HCT116 (cell line): ENCODE measurements at regions not wholly inside any gene's neighbourhood (a gene's known extent, or its start where the extent isn't known, plus 50 kb on each side); places are given as distances from the start of the nearest gene placed in this dataset.
"Not testable (repeated sequence)": the region's sequence is repeated elsewhere in the genome, so short reads cannot be mapped to it uniquely, and the experiment has no call there.

Experiments
- ATAC-seq: fragments of 200-7000 bp; cut with Tn5 transposase; 2 replicates; pipeline ENCODE4 v1.9.1; 2020; ENCODE audit warnings: mild to moderate bottlenecking, moderate library complexity
- BruUV-seq: library from RNA; stranded (reverse); fragments of 400-500 nt; replicated peaks from 2 replicates; lab custom pipeline; 2021; lab: Mats Ljungman, UMichigan
- CTCF ChIA-PET: fragments of 300-600 bp; sonication (Branson Sonifier 250); formaldehyde crosslinking; loops from one replicate; lab custom pipeline; 2021; ENCODE audit warnings: antibody characterized with exemption; lab: Charles Lee
- POLR2A ChIA-PET: fragments of 300-600, 350-600 bp; sonication (Branson Sonifier 250); formaldehyde crosslinking; loops from one replicate; lab custom pipeline; 2021; ENCODE audit warnings: antibody characterized with exemption; lab: Charles Lee
- RAD21 ChIA-PET, 2 experiments: fragments of 300-600 bp; sonication (Branson Sonifier 250); formaldehyde crosslinking; loops; one replicate each; lab custom pipeline; 2023; ENCODE audit warnings: low total read pairs in 2 of 2; ENCODE audit not compliant: uncharacterized antibody in 2 of 2, unreplicated experiment in 2 of 2, low non-redundant PET in 1 of 2; lab: Charles Lee
- DNase-seq: peaks from one replicate; pipeline ENCODE4 v3.0.0-alpha.2; 2010; ENCODE audit warnings: low read depth, low spot score
- H2AFZ ChIP-seq: fragments of 200-600 bp; shearing (Covaris generic), sonication (generic); 2 replicates; pipeline ENCODE4 v1.6.1; 2017; ENCODE audit warnings: low read depth, mixed run types, mixed read lengths, antibody characterized with exemption, low read length; ENCODE audit not compliant: poor library complexity, severe bottlenecking
- H3K27ac ChIP-seq: 2 replicates; pipeline ENCODE4 v1.5.1; 2012; ENCODE audit warnings: low read depth, low read length
- H3K27me3 ChIP-seq: fragments of 200-600 bp; sonication (generic); 2 replicates; pipeline ENCODE4 v1.6.1; 2016; ENCODE audit warnings: mixed run types, low read length, mixed read lengths; ENCODE audit not compliant: insufficient read depth
- H3K36me3 ChIP-seq, 2 experiments: fragments of 200-500 bp in 1 of 2; fragments of 200-600 bp in 1 of 2; sonication (Bioruptor generic) in 1 of 2; sonication (generic) in 1 of 2; 2 replicates each; pipeline versions ENCODE4 v1.5.1 to v1.6.1; 2014 to 2016; ENCODE audit warnings: low read length in 2 of 2, inconsistent platforms in 1 of 2, mixed read lengths in 1 of 2, mixed run types in 1 of 2; ENCODE audit not compliant: insufficient read depth in 2 of 2, control insufficient read depth in 1 of 2
- H3K4me1 ChIP-seq, 2 experiments: fragments of 200-600 bp in 1 of 2; sonication (generic) in 1 of 2; 2 replicates each; pipeline versions ENCODE4 v1.5.1 to v1.6.1; 2012 to 2017; ENCODE audit warnings: low read length in 2 of 2, inconsistent platforms in 1 of 2, mild to moderate bottlenecking in 1 of 2, mixed read lengths in 1 of 2, mixed run types in 1 of 2, moderate library complexity in 1 of 2; ENCODE audit not compliant: insufficient read depth in 2 of 2, control insufficient read depth in 1 of 2
- H3K4me2 ChIP-seq: fragments of 200-600 bp; sonication (generic); 2 replicates; pipeline ENCODE4 v1.6.1; 2017; ENCODE audit warnings: mixed run types, low read length, mixed read lengths
- H3K4me3 ChIP-seq, 2 experiments: fragments of 200-600 bp in 1 of 2; sonication (generic) in 1 of 2; replicated peaks in 1 of 2; 2 replicates each; pipeline ENCODE4 v1.5.1; 2011 to 2016; ENCODE audit warnings: low read length in 2 of 2, control low read depth in 1 of 2, low read depth in 1 of 2, mild to moderate bottlenecking in 1 of 2, mixed read lengths in 1 of 2, mixed run types in 1 of 2
- H3K79me2 ChIP-seq: fragments of 200-600 bp; sonication (generic); 2 replicates; pipeline ENCODE4 v1.6.1; 2017; ENCODE audit warnings: mild to moderate bottlenecking, mixed run types, low read length, moderate library complexity, mixed read lengths; ENCODE audit not compliant: insufficient read depth
- H3K9ac ChIP-seq: fragments of 200-600 bp; sonication (generic); 2 replicates; pipeline ENCODE4 v1.6.1; 2016; ENCODE audit warnings: low read length, mixed read lengths
- H3K9me2 ChIP-seq: fragments of 200-600 bp; sonication (generic), shearing (Covaris generic); 2 replicates; pipeline ENCODE4 v1.6.1; 2017; ENCODE audit warnings: mixed run types, mild to moderate bottlenecking, moderate library complexity; ENCODE audit not compliant: insufficient read depth
- H3K9me3 ChIP-seq, 2 experiments: fragments of 200-500 bp in 1 of 2; fragments of 200-600 bp in 1 of 2; sonication (Bioruptor generic) in 1 of 2; sonication (generic) in 1 of 2; 2 replicates each; pipeline ENCODE4 v1.6.1; 2014 to 2017; ENCODE audit warnings: low read length in 2 of 2, mixed read lengths in 2 of 2, inconsistent platforms in 1 of 2, low read depth in 1 of 2, mild to moderate bottlenecking in 1 of 2, mixed run types in 1 of 2, moderate library complexity in 1 of 2; ENCODE audit not compliant: control insufficient read depth in 1 of 2, insufficient read depth in 1 of 2
- H4K20me1 ChIP-seq: fragments of 200-600 bp; sonication (generic), shearing (Covaris generic); 2 replicates; pipeline ENCODE4 v1.6.1; 2017; ENCODE audit warnings: mixed run types, mild to moderate bottlenecking, moderate library complexity; ENCODE audit not compliant: insufficient read depth
- CBX3 ChIP-seq: IDR thresholded peaks from 2 replicates; pipeline ENCODE4 v1.6.1; 2012; ENCODE audit warnings: low read depth
- EGR1 ChIP-seq: IDR thresholded peaks from 2 replicates; pipeline ENCODE4 v1.6.1; 2012; ENCODE audit warnings: low read depth
- ELF1 ChIP-seq: IDR thresholded peaks from 2 replicates; pipeline ENCODE4 v1.6.1; 2012; ENCODE audit warnings: low read depth, borderline replicate concordance
- FOSL1 ChIP-seq: IDR thresholded peaks from 2 replicates; pipeline ENCODE4 v1.6.1; 2012; ENCODE audit warnings: low read depth
- POLR2A ChIP-seq: IDR thresholded peaks from 2 replicates; pipeline ENCODE4 v1.7.0; 2011; ENCODE audit warnings: borderline replicate concordance; ENCODE audit not compliant: insufficient read depth, insufficient read length; ENCODE audit errors: extremely low read depth
- SIN3A ChIP-seq: IDR thresholded peaks from 2 replicates; pipeline ENCODE4 v1.6.1; 2012; ENCODE audit warnings: low read depth
- intact Hi-C: fragments of 100-400 bp; cut with micrococcal nuclease; formaldehyde crosslinking; loops from 2 replicates; pipeline ENCODE4 v1.10.0; 2022
- TF ChIP-seq, protein P1 (sequence below): IDR thresholded peaks from 2 replicates; pipeline ENCODE4 v1.6.1; 2012; ENCODE audit warnings: low read depth

GRCh38 chr2:217588266-217588665 lies 414.5 kb downstream of the TNS1 start:
- ATAC-seq (no peak), DNase-seq (no peak)
- ChIA-PET POLR2A (no interaction called here), CTCF (no interaction called here), RAD21 (no interaction called here)
- Histone ChIP-seq H3K36me3 (no peaks in the 10 kb centered on the region), H3K4me3 (no peak overlapping the region), H3K4me2 (no peak overlapping the region), H4K20me1 (no peaks in the 10 kb centered on the region), H3K9me2 (no peaks in the 10 kb centered on the region), H3K27me3 (peaks cover 53% of the 10 kb centered on the region), H3K9ac (no peak overlapping the region), H3K27ac (no peak overlapping the region), H3K79me2 (no peaks in the 10 kb centered on the region), H3K9me3 (no peaks in the 10 kb centered on the region), H2AFZ (no peak overlapping the region), H3K4me1 (no peaks in the 10 kb centered on the region)
- TF ChIP-seq, protein P1, sequence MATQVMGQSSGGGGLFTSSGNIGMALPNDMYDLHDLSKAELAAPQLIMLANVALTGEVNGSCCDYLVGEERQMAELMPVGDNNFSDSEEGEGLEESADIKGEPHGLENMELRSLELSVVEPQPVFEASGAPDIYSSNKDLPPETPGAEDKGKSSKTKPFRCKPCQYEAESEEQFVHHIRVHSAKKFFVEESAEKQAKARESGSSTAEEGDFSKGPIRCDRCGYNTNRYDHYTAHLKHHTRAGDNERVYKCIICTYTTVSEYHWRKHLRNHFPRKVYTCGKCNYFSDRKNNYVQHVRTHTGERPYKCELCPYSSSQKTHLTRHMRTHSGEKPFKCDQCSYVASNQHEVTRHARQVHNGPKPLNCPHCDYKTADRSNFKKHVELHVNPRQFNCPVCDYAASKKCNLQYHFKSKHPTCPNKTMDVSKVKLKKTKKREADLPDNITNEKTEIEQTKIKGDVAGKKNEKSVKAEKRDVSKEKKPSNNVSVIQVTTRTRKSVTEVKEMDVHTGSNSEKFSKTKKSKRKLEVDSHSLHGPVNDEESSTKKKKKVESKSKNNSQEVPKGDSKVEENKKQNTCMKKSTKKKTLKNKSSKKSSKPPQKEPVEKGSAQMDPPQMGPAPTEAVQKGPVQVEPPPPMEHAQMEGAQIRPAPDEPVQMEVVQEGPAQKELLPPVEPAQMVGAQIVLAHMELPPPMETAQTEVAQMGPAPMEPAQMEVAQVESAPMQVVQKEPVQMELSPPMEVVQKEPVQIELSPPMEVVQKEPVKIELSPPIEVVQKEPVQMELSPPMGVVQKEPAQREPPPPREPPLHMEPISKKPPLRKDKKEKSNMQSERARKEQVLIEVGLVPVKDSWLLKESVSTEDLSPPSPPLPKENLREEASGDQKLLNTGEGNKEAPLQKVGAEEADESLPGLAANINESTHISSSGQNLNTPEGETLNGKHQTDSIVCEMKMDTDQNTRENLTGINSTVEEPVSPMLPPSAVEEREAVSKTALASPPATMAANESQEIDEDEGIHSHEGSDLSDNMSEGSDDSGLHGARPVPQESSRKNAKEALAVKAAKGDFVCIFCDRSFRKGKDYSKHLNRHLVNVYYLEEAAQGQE = no peak
- TF ChIP-seq EGR1 = no peak
- no TSS peak for BruUV-seq
- intact Hi-C loops = no loop called here

GRCh38 chr2:217585362-217585761 lies 417.4 kb downstream of the TNS1 start:
- POLR2A ChIA-PET = no interaction called here
- H3K27ac ChIP-seq = no peak overlapping the region
- H2AFZ ChIP-seq = no peak overlapping the region
- no peak for ATAC-seq
- TF ChIP-seq SIN3A (no peak), POLR2A (no peak), ELF1 (no peak), CBX3 (no peak), FOSL1 (no peak)
- TF ChIP-seq, all 23 proteins: peak for 0
- Histone ChIP-seq H3K9me2 (no peaks in the 10 kb centered on the region), H3K9me3 (no peaks in the 10 kb centered on the region), H4K20me1 (no peaks in the 10 kb centered on the region), H3K9ac (no peak overlapping the region), H3K4me1 (no peaks in the 10 kb centered on the region), H3K4me2 (no peak overlapping the region), H3K4me3 (no peak overlapping the region), H3K27me3 (peaks cover 67% of the 10 kb centered on the region), H3K36me3 (no peaks in the 10 kb centered on the region), H3K79me2 (no peaks in the 10 kb centered on the region)
- ChIA-PET CTCF (no interaction called here), RAD21 (no interaction called here)
- intact Hi-C loops = no loop called here
- no peak for DNase-seq
- BruUV-seq = no TSS peak

DNA sequence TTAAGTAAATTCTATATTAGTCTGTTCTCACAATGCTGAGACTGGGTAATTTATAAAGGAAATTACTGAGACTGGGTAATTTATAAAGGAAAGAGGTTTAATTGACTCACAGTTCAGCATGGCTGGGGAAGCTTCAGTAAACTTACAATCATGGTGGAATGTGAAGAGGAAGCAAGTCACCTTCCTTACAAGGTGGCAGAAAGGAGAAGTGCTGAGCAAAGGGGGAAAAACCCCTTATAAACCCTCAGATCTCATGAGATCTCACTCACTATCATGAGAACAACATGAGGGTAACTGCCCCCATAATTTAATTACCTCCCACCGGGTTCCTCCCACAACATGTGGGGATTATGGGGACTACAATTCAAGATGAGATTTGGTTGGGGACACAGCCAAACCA lies 422.4 kb downstream of the TNS1 start:
- H3K79me2 ChIP-seq, RAD21 ChIA-PET, ATAC-seq, H4K20me1 ChIP-seq, CTCF ChIA-PET, H2AFZ ChIP-seq, H3K27ac ChIP-seq, H3K9me2 ChIP-seq, BruUV-seq, H3K9ac ChIP-seq, H3K9me3 ChIP-seq, H3K36me3 ChIP-seq, H3K4me2 ChIP-seq, H3K4me1 ChIP-seq, H3K4me3 ChIP-seq, DNase-seq, intact Hi-C loops, POLR2A ChIA-PET: not testable (repeated sequence)
- H3K27me3 ChIP-seq = peaks cover 53% of the 10 kb centered on the region
